Psoas muscle (tissue), 7 donors: ENCODE measurements at regions not wholly inside any gene's neighbourhood (a gene's known extent, or its start where the extent isn't known, plus 50 kb on each side); places are given as distances from the start of the nearest gene placed in this dataset.

Experiments
- ATAC-seq, 4 donors: fragments of 200-7000 bp; cut with Tn5 transposase; one replicate each; pipeline ENCODE4 v1.9.1; 2020; ENCODE audit warnings: moderate library complexity in 3 of 4, mild to moderate bottlenecking in 2 of 4
- DNase-seq, 2 donors: peaks; one replicate each; pipeline ENCODE4 v3.0.0-alpha.2; 2020
- H3K27ac ChIP-seq: fragments of 200-600 bp; one replicate; pipeline ENCODE4 v1.8.0; 2022
- H3K27me3 ChIP-seq, 3 donors: fragments of 200-600 bp in 1 of 3; one replicate each; pipeline versions ENCODE4 v1.6.1 to v1.8.0; 2013 to 2022; ENCODE audit warnings: low read length in 2 of 3, mild to moderate bottlenecking in 2 of 3, moderate library complexity in 1 of 3; ENCODE audit not compliant: insufficient read depth in 3 of 3
- H3K36me3 ChIP-seq, 2 donors: fragments of 200-600 bp in 1 of 2; one replicate each; pipeline versions ENCODE4 v1.6.1 to v1.8.0; 2013 to 2022; ENCODE audit warnings: low read depth in 1 of 2, mild to moderate bottlenecking in 1 of 2, moderate library complexity in 1 of 2; ENCODE audit not compliant: insufficient read depth in 1 of 2
- H3K4me1 ChIP-seq: fragments of 200-600 bp; one replicate; pipeline ENCODE4 v1.8.0; 2022
- H3K4me3 ChIP-seq: fragments of 200-600 bp; one replicate; pipeline ENCODE4 v1.8.0; 2022; ENCODE audit warnings: mild to moderate bottlenecking
- H3K9me3 ChIP-seq: fragments of 200-600 bp; one replicate; pipeline ENCODE4 v1.8.0; 2022
- WGBS, 3 donors: extraction: QIAGEN DNeasy Blood & Tissue Kit; methylation state at CpG; one replicate each; pipeline versions ENCODE4 v1.1.6 to v1.1.7; 2013; 5-methylcytosine and 5-hydroxymethylcytosine counted together
- intact Hi-C, 2 donors: fragments of 100-400 bp; cut with DNase I; formaldehyde crosslinking; loops; one replicate each; pipeline versions ENCODE4 v1.11.0 to v1.14.2; 2022
- TF ChIP-seq, protein P1 (sequence below): fragments of 200-600 bp; IDR thresholded peaks from one replicate; pipeline ENCODE4 v1.8.0; 2022; ENCODE audit warnings: antibody characterized with exemption
- donor health status: healthy with polysubstance abuse.
- donor health status: DM: no; HTN: no; CAD: no; lungs with moderate emphysema.
- donor health status: Bipolar disorder and iron deficiency.
- donor health status: healthy.
- donor health status: DM: yes; HTN: yes; CAD: no.
- donor health status: DM: no; HTN: no; CAD: no.
- donor health status: DM: yes; HTN: yes; CAD: no.

DNA sequence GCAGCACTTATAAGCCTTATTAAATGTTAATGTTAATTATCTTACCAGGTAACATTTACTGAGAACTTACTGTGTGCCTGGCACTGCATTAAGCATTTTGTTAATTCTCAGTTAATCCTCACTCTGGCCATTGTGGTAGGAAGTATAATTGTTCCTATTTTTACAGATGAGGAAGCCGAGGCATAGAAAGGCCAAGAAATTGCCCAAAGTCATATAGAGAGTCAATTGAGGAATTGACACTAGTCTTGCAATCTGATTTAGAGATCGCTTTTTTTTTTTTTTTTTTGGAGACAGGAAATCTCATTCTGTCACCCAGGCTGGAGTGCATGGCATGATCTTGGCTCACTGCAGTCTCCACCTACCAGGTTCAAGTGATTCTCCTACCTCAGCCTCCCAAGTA lies 132.6 kb upstream of the PROK2 start:
- DNase-seq = no peak
- H3K36me3 ChIP-seq = no peaks in the 10 kb centered on the region
- no peak for ATAC-seq
- no peak overlapping the region for H3K27ac ChIP-seq
- WGBS, 3 donors = 70 to 93% (median 89%) methylated on average over 2 of the region's 2 CpGs
- TF ChIP-seq, protein P1, sequence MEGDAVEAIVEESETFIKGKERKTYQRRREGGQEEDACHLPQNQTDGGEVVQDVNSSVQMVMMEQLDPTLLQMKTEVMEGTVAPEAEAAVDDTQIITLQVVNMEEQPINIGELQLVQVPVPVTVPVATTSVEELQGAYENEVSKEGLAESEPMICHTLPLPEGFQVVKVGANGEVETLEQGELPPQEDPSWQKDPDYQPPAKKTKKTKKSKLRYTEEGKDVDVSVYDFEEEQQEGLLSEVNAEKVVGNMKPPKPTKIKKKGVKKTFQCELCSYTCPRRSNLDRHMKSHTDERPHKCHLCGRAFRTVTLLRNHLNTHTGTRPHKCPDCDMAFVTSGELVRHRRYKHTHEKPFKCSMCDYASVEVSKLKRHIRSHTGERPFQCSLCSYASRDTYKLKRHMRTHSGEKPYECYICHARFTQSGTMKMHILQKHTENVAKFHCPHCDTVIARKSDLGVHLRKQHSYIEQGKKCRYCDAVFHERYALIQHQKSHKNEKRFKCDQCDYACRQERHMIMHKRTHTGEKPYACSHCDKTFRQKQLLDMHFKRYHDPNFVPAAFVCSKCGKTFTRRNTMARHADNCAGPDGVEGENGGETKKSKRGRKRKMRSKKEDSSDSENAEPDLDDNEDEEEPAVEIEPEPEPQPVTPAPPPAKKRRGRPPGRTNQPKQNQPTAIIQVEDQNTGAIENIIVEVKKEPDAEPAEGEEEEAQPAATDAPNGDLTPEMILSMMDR = no peak
- no peaks in the 10 kb centered on the region for H3K4me1 ChIP-seq
- no peak overlapping the region for H3K4me3 ChIP-seq
- peaks cover 0 to 4% (median 0%) of the 10 kb centered on the region in 3 donors for H3K27me3 ChIP-seq
- no peaks in the 10 kb centered on the region for H3K9me3 ChIP-seq
- intact Hi-C loops = no loop called here

DNA sequence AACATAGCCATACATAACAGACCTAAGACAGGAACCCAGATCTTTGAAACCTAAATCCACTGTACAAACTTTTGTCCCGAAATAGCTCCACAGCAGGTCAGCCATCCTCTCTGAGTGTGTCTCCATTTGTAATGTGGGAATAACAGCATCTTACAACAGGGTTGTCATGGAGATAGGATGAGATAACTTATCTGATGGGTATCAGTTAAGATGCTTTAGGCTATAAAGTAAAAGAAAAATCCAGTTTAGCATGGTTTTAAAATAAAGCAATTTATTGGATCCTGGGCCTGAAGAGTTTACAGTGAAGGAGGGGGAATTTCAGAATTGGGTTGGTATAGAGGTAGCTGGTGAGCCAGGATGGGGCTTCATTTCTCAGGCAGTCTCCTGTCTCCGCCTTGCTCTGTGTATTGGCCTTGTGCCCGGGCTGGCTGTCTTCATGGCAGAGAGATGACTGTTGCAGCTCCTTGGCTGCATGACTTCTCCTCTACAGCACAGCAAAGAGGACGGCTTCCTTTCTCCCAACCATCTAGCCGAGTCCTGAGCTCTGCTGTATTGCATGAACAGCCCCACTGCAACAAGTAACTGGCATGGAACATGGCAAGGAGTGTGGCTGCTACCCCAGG lies 131.9 kb upstream of the PROK2 start:
- Histone ChIP-seq H3K9me3 (no peaks in the 10 kb centered on the region), H3K4me3 (no peak overlapping the region), H3K27ac (no peak overlapping the region), H3K36me3 (no peaks in the 10 kb centered on the region), H3K4me1 (no peaks in the 10 kb centered on the region), H3K27me3 (peaks cover 0 to 4% (median 0%) of the 10 kb centered on the region in 3 donors)
- intact Hi-C loops = no loop called here
- DNase-seq = peak in 1 of 2 donors; percentile 23
- TF ChIP-seq, protein P1 = no peak
- ATAC-seq = no peak
- 64 to 72% (median 71%) methylated on average over 5 of the region's 5 CpGs for WGBS, 3 donors

DNA sequence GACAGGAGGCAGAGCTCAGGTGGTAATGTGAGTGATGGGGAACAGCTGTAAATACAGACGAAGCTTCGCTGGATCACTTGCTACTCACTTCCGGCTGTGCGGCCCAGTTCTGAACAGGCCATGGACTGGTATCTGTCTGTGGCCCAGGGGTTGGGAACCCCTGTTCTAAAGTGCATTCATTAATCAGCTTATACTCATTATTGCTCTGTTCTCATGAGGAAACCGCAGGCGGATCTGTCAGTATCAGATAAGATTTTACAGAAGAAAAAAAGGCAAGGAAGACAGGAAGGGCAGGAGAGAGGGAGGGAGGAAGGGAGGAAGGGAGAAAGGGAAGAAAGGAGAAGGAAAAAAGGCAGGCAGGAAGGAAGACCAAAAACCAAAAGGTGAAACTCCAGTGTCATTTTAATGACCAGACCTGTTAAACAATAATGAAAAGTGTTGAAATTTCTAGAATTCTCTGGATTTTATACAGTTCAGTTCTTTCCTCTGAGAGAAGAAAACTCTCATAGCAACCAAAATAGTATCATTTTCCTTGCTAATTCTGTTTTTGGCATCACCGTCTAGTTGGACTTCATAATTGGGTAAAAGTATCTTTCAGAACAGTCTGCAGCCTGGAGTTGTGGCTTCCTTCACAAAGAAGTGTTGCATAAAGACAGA lies 128.0 kb upstream of the PROK2 start:
- TF ChIP-seq, protein P1 = no peak
- WGBS, 3 donors = 53 to 68% (median 58%) methylated on average over 7 of the region's 7 CpGs
- no peak for DNase-seq
- intact Hi-C loops = no loop called here
- Histone ChIP-seq H3K9me3 (no peaks in the 10 kb centered on the region), H3K27ac (no peak overlapping the region), H3K36me3 (no peaks in the 10 kb centered on the region), H3K4me1 (no peaks in the 10 kb centered on the region), H3K27me3 (peaks cover 0 to 4% (median 0%) of the 10 kb centered on the region in 3 donors), H3K4me3 (no peak overlapping the region)
- no peak for ATAC-seq

- TF ChIP-seq, protein P1 = no peak
- DNase-seq = no peak
- no peaks in the 10 kb centered on the region for H3K4me1 ChIP-seq
- ATAC-seq = no peak
- 88 to 95% (median 91%) methylated on average over 4 of the region's 4 CpGs for WGBS, 3 donors
- intact Hi-C loops = no loop called here
- no peak overlapping the region for H3K27ac ChIP-seq
- H3K27me3 ChIP-seq = peaks cover 0 to 10% (median 0%) of the 10 kb centered on the region in 3 donors
- no peak overlapping the region for H3K4me3 ChIP-seq
- H3K36me3 ChIP-seq = no peaks in the 10 kb centered on the region
- H3K9me3 ChIP-seq = no peaks in the 10 kb centered on the region
Measured at GRCh38 chr3:71910108-71910507, 125.2 kb upstream of the PROK2 start.
